ENCODE measurements at regions not wholly inside any gene's neighbourhood (a gene's known extent, or its start where the extent isn't known, plus 50 kb on each side); places are given as distances from the start of the nearest gene placed in this dataset.
A peak's percentile ranks its signal among the peaks of the same experiment; 100 is the strongest.
"Not testable (repeated sequence)": the region's sequence is repeated elsewhere in the genome, so short reads cannot be mapped to it uniquely, and the experiment has no call there.

- no peak for DNase-seq (ENCODE audit: low spot score)
Measured at GRCh38 chr11:87545858-87546257, 508.1 kb downstream of the TMEM135 start.

DNA sequence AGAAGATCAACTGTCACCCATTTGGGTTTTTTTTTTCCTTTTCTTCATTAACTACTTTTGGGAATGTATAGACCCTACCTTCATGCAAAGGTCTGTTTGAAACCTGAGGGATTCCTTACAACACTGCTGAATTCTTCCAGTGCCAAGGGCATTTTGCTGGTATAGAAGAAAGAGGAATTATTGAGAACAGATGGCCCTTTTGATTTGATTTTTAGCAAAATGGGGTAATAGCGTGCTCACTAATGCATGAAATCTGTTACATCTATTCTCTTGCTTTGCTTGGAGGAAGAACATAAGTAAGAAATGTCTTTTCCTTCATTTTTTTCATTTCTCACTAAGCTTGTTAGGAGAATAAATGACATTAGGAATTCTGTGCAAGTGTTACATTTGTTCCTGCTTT lies 501.9 kb downstream of the TMEM135 start:
- DNase-seq (ENCODE audit: low spot score): no peak

- no peak for DNase-seq (ENCODE audit: low spot score)
Measured at GRCh38 chr11:87536565-87536964, 498.8 kb downstream of the TMEM135 start.

GRCh38 chr11:87536016-87536415 lies 498.3 kb downstream of the TMEM135 start:
- no peak for DNase-seq (ENCODE audit: low spot score)

DNA sequence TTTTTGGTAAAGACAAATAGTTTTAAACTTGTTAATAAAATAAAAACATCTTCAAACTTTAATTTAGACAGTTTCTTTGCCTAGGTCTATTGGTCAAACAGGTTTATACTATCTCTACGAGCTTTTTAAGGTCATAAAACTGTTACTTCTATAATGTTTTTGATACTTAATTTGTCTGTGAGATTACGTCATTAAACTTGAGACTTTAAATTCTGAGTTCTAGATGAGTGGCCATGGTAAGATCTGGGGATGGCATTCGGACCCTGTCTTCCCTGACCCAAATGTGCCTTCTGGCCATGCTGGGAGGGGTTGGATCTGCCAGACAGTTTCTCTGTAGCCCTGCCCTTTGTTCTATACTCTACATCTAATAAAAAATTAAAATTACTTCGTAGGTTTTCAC lies 497.8 kb downstream of the TMEM135 start:
- no peak for DNase-seq (ENCODE audit: low spot score)

GRCh38 chr11:87531835-87532234 lies 494.1 kb downstream of the TMEM135 start:
- not testable (repeated sequence) for DNase-seq (ENCODE audit: low spot score)

DNA sequence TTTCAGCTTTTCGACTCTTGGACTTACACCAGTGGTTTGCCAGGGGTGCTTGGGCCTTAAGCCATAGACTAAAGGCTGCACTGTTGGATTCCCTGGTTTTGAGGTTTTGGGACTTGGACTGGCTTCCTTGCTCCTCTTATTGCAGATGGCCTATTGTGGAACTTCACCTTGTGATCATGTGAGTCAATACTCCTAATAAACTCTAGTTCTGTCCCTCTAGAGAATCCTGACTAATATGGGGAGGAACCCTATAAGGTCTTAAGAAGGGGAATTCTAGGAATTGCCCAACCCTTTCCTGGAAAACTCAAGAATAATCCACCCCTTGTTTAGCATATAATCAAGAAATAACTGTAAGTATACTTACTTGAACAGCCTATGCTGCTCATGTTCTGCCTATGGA lies 491.8 kb downstream of the TMEM135 start:
- DNase-seq (ENCODE audit: low spot score): no peak

DNA sequence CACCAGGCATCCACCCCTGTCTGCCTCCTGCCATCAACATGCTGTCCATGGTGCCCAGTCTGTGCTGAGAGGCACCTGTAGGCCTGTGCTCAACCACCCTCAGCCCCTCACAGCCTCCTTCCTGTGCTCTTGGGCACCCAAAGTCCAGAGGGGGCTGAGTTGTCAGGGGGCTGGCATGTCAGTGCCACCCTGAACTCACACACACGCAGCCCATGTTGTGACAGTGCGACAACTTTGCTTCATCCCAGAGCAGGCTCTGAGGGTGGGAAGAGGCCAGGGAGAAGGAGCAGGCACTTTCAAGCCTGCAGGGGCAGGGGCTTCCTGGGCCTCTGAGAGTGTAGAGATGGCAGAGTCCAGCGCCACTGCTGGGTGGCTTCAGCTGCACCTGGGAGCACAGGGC lies 491.0 kb downstream of the TMEM135 start:
- DNase-seq (ENCODE audit: low spot score): no peak

DNA sequence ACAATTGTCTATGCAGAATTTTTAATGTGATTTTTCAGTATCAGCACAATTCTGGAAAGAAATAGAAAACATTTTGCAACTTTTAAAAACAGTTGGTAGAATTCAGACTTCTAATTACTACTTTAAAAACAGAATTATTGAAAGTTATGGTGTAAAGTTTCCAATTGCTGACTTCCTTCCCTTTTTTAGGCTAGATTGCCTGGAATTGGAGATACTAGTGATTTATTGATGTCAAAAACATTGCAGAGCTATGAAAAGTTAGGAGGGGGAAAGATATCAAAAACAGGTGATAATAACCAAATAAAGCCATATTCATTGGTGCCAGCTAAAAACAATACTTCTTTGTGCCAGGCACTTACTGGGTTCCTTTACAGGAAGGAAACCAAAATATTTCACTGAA lies 485.5 kb downstream of the TMEM135 start:
- no peak for DNase-seq (ENCODE audit: low spot score)

GRCh38 chr11:87518266-87518665 lies 480.5 kb downstream of the TMEM135 start:
- DNase-seq (ENCODE audit: low spot score): no peak

DNA sequence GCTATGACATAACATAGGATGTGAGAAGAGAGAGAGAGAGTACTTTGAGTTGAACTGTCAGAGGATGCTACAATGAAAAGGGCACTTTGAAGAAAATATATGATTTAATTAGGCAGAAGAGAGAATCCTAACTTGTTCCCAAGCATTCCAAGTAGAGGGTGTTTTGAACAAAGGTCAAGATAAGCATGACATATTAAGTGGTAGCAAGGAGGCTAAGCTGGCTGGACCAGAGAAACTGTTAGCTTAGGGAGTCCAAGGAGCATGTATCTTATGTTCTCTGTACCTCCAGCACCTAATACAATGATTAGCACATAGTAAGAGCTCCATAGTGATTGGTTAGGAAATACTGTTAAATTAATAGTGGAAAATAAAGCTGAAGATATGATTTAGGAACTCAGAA lies 479.6 kb downstream of the TMEM135 start:
- no peak for DNase-seq (ENCODE audit: low spot score)

DNA sequence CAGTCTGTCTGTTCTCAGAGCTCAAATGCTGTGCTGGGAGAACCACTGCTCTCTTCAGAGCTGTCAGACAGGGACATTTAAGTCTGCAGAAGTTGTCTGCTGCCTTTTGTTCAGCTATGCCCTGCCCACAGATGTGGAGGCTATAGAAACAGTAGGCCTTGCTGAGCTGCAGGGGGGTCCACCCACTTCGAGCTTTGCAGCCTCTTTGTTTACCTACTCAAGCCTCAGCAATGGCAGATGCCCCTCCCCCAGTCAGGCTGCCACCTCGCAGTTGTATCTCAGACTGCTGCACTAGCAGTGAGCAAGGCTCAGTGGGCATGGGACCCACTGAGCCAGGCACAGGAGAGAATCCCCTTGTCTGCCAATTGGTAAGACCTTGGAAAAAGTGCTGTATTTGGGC lies 470.0 kb downstream of the TMEM135 start:
- DNase-seq (ENCODE audit: low spot score): not testable (repeated sequence)

DNA sequence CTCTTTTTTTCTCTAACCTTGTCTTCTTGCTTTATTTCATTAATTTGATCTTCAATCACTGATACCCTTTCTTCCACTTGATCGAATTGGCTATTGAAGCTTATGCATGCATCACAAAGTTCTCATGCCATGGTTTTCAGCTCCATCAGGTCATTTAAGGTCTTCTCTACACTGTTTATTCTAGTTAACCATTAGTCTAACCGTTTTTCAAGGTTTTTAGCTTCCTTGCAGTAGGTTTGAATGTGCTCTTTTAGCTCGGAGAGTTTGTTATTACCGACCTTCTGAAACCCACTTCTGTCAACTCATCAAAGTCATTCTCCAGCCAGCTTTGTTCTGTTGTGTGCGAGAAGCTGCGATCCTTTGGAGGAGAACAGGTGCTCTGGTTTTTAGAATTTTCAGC lies 469.2 kb downstream of the TMEM135 start:
- not testable (repeated sequence) for DNase-seq (ENCODE audit: low spot score)

DNA sequence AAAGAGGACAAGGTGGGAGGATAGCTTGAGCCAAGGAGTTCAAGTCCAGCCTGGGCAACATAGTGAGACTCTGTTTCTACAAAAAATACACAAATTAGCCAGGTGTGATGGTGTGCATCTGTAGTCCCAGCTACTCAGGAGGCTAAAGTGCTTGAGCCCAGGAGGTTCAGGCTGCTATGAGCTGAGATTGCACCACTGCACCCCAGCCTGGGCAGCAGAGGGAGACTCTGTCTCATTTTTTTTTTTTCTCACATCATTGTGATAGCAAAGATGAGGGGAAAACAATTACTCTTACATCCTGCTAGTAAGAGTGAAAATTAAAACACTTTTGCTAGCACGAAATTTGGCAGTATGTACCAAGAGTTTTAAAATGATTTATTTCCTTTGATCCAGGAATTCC lies 463.7 kb downstream of the TMEM135 start:
- no peak for DNase-seq (ENCODE audit: low spot score)

DNA sequence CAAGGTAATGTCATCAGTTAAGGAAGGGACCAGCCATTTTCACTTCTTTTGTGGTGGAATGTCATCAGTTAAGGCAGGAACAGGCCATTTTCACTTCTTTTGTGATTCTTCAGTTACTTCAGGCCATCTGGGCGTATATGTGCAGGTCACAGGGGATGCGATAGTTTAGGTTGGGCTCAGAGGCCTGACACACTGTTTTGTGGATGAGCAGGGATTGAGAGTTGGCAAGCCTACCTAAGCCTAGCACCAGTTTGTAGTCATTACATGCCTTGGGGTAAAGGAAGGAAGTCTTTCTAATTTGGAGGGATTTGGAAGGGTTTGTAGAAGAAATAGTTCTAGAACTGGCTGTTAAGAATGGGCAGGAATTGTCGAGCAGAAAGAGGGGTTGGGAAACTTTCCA lies 457.2 kb downstream of the TMEM135 start:
- DNase-seq (ENCODE audit: low spot score): not testable (repeated sequence)

DNA sequence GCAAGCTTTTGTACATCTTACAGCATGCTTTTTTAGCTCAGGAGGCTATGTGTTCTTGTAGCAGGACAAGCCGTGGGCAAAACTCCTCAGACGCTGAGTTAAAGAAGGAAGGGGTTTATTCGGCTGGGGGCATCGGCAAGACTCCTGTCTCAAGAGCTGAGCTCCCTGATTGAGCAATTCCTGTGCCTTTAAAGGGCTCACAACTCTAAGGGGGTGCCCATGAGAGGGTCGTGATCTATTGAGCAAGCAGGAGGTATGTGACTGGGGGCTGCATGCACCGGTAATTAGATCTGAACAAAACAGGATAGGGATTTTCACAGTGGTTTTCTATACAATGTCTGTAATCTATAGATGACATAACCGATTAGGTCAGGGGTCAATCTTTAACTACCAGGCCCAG lies 456.3 kb downstream of the TMEM135 start:
- DNase-seq (ENCODE audit: low spot score): not testable (repeated sequence)

- DNase-seq (ENCODE audit: low spot score): peak; percentile 64
Measured at GRCh38 chr11:87493516-87493915, 455.8 kb downstream of the TMEM135 start.

DNA sequence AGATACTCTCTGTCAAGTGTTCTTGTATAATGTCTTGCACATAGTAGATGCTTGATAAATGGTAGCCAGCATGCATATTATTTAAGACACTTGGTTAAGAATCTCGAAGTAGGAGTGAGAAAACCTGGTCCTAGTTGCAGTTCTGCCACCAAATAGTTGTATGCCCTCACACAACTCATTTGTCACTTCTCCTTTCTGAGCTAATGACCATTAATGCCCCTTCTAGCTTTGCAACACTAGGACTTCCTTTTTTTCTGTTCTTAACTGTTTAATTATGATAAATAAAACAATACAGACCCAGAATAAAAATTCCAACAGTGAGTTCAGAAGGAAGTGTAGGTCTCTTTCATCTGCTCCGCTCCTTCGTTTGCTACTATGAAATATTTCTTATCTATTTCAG lies 453.6 kb downstream of the TMEM135 start:
- DNase-seq (ENCODE audit: low spot score): no peak

DNA sequence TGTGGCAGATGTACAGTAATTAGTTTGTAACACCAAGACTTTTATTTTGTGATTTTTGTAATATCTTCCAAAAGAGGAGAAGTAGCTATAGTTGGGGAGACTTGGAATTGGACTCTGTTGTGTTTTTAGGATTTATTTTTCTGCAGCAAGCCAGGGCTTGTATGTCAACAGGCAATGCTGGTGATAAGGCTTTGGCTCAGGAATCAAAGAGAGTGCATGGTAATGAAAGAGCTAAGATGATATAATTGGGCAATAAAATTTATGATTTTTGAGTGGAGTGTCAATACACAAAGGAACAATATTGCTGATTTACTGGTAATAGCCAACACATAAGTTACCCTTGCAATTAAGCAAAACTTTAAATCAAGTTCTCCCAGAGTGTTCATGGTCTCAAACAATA lies 452.9 kb downstream of the TMEM135 start:
- DNase-seq (ENCODE audit: low spot score): no peak

DNA sequence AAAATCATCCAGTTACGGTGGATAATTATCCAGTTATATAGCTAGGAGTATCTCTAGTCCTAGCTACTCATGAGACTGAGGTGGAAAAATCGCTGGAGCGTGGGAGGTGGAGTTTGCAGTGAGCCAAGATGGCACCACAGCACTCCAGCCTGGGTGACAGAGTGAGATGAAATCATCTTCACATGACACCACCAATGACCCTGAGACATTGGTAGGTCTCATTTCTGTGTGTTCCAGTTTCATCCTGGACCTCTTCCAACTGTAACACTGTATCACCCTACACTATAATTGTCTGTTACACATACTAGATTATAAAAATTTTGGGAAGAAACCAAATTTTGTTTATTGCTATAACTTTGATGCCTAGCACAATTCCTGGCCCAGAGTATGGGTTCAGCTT lies 446.8 kb downstream of the TMEM135 start:
- DNase-seq (ENCODE audit: low spot score): peak; percentile 51

DNA sequence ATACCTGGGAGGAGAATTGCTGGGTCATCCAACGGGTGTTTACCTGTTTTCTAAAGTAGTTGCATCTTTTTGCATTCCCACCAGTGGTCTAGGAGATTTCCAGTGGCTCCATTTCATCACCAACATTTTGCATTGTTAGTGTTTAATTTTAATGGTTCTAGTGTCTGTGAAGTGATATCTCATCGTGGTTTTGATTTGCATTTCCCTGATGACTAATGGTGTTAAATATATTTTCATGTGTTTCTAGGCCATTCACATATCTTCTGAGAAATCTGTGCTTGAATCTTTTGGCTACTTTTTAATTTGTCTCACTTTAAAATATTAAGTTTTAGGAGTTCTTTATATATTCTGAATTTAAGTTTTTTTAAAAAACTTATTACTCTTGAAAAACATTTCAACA lies 439.6 kb downstream of the TMEM135 start:
- DNase-seq (ENCODE audit: low spot score): no peak

- DNase-seq (ENCODE audit: low spot score): peak; percentile 97
Measured at GRCh38 chr11:87473174-87473573, 435.4 kb downstream of the TMEM135 start.

GRCh38 chr11:87466223-87466622 lies 428.5 kb downstream of the TMEM135 start:
- DNase-seq (ENCODE audit: low spot score): no peak

DNA sequence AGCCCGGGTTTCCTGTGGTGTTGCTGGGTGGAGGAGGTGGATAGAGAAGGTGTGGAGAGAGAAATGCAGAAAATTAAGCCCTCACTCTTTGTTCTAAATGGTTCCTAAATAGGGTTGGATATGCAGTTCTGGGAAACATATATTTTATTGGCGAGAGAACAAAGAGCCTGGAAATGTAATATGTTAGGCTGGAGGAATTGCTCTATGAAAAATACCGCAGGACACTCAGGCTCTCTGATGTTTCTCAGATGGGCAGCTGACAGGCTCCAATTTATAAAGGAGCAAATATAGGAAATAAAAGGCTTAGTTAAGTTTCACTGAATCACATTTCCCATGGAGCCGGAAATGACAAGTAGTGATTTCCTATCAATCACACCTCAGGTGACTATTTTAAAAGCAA lies 428.0 kb downstream of the TMEM135 start:
- no peak for DNase-seq (ENCODE audit: low spot score)

DNA sequence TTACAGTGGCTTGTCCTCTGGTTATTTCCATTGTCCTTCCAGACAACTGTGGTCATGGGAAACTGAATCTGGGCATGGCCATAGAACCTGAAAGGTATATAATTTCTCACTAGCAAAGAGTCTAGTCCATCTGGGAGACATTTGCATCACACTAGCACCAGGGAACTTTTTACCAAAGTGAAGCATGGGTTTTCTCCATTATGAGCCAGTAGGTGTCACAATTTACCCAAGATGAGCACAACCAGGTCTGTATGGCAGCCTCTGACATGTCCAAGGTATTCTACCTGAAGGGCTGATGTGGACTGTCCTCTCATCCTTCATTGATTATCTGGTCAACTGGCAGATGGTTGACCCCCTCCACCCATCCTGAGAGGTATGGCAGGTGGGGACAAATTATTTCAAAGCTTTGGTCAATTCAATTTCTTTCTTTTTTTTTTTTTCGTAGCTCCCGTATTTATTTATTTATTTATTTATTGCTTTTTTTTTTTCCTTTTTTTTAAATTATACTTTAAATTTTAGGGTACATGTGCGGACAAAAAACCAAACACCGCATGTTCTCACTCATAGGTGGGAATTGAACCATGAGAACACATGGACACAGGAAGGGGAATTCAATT lies 425.9 kb downstream of the TMEM135 start:
- peak; percentile 62 for DNase-seq (ENCODE audit: low spot score)

Data from kidney tubule cell (primary cell).